ENCODE measurements at regions not wholly inside any gene's neighbourhood (a gene's known extent, or its start where the extent isn't known, plus 50 kb on each side); places are given as distances from the start of the nearest gene placed in this dataset.

- no peak for TF ChIP-seq GATA2 (IDR thresholded peaks at IDR 0.05; ENCODE audit: low read depth, low read length)
- no peak for TF ChIP-seq GATA3 (IDR thresholded peaks at IDR 0.05; ENCODE audit: low read depth, low read length)
Measured at GRCh38 chr14:76612654-76613053, 148.6 kb upstream of the VASH1 start.

Measured in SH-SY5Y (cell line).